Right ventricle myocardium superior (tissue), 1 donor: ENCODE measurements at regions not wholly inside any gene's neighbourhood (a gene's known extent, or its start where the extent isn't known, plus 50 kb on each side); places are given as distances from the start of the nearest gene placed in this dataset.
"Not testable (repeated sequence)": the region's sequence is repeated elsewhere in the genome, so short reads cannot be mapped to it uniquely, and the experiment has no call there.

Experiments used
- ATAC-seq: fragments of 200-7000 bp; cut with Tn5 transposase; one replicate; pipeline ENCODE4 v1.9.1; 2020; ENCODE audit warnings: mild to moderate bottlenecking; ENCODE audit not compliant: poor library complexity
- DNase-seq: peaks from one replicate; pipeline ENCODE4 v3.0.0-alpha.2; 2020
- intact Hi-C: fragments of 100-400 bp; cut with DNase I; formaldehyde crosslinking; loops from one replicate; pipeline ENCODE4 v1.11.2; 2022
- donor health status: DM: no; HTN: yes; CAD: no; lungs with severe emphysema.

DNA sequence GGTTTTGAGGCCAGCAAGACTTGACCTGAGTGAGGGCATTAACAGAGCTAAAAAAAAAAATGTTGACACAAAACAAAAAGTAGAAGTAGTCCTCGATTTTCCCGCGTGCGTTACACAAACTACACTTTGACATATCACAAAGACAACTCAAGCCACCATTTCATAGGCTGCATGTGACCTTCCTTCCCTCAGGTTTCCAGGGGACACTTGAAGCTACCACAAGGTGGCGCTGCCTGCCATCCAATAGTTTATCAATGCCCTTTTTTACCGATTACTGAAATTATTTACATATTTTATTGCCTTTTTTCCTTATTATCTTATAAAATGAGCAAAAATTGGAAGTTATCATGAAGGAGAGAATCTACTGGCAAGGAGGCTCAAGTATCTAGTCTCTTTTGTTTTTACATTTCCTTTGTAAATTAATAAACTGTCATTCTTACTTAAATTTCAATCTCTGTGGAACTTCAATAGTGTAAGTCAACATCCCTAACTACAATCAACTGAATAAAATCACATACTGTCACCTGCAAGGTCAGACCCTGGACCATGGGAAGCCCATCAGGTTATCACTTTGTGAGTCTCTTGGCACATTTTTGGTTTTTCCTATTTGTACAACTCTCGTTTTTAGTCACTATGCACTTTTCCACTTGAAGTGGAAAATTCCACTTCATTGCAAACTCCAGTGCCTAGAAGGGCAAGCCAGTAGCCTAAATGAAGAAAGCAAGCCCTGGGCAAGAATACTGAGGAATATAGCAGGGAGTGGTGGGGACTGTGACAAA lies 84.6 kb upstream of the CPSF6 start:
- ATAC-seq: peak; percentile 67
- intact Hi-C loops: loop anchor here (5.0 kb wide), 1 partner anchor 98 kb away; no protein-coding TSS in a partner anchor
- peak; percentile 76 for DNase-seq

- peak; percentile 95 for ATAC-seq
- intact Hi-C loops: no loop called here
- peak; percentile 90 for DNase-seq
These were observed 82.2 kb upstream of the CPSF6 start for GRCh38 chr12:69157023-69157655.

DNA sequence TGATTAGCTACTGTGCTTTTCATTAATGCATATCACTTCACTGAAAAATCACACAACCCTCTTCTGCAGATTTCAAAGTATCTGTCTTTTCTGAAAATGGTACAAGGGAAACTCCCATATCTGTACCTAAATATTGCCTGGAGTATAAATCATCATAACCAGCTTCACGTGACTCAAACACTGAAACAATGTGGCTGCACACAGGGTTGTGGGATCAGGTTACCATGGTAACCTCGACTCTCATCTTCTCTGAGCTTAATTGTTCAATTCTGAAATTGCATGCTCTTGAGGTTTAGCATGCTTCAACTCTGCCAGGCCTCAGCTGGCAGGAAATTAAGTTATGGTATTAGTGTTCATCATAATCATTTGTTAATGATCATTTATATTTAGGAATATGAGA lies 77.5 kb upstream of the CPSF6 start:
- ATAC-seq: no peak
- DNase-seq: no peak
- intact Hi-C loops: no loop called here

GRCh38 chr12:69163681-69164362 lies 75.5 kb upstream of the CPSF6 start:
- DNase-seq (no peak), ATAC-seq (peak; percentile 46)
- intact Hi-C loops: no loop called here

GRCh38 chr12:69167648-69168165 lies 71.7 kb upstream of the CPSF6 start:
- intact Hi-C loops: no loop called here
- DNase-seq (no peak), ATAC-seq (no peak)

GRCh38 chr12:69168363-69168762 lies 71.0 kb upstream of the CPSF6 start:
- DNase-seq (no peak), ATAC-seq (no peak)
- intact Hi-C loops: no loop called here

DNA sequence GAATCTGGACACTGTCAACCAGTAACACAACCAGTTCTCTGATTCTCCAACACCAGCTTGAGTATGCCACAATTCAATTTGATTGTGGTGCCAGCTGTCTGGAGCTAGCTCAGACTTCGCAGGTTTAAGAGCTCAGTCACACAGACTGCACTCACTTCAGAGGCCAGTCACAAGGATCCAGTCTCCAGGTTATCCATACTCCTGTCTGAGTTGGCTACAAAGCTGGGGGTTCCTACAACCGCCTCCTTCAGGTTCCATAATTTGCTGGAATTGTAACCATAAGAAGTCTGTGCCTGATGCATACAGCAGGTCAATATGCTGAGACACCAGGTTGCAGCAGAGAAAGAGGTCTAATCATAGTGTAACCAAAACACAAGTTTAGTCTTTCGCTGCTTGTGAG lies 70.5 kb upstream of the CPSF6 start:
- ATAC-seq (no peak), DNase-seq (no peak)
- intact Hi-C loops: no loop called here

- ATAC-seq: no peak
- intact Hi-C loops: no loop called here
- no peak for DNase-seq
These were observed 69.1 kb upstream of the CPSF6 start for GRCh38 chr12:69170293-69170692.

DNA sequence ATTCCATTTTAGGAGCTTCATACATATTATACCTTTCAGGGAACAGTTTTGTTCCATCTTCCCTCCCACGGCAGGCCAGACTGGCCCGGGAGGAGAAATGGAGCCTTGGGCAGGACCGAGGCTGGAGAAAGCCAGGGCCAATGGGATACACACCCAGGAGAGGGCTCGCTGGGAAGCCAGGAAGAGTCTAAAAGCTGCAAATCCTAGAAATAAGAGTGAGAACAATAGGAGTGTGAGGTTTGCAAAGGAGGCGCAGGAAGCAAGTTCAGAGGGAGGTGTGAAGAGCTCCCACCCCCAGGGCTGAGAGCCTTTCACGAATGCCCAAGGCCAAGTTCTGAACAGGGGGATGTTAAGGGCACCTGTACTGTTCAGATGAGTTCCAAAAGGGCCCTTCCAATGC lies 67.5 kb upstream of the CPSF6 start:
- ATAC-seq (no peak), DNase-seq (no peak)
- intact Hi-C loops: no loop called here

- ATAC-seq: no peak
- DNase-seq: no peak
- intact Hi-C loops: no loop called here
These were observed 66.9 kb upstream of the CPSF6 start for GRCh38 chr12:69172491-69172890.

- DNase-seq (no peak), ATAC-seq (peak; percentile 45)
- intact Hi-C loops: no loop called here
These were observed 66.0 kb upstream of the CPSF6 start for GRCh38 chr12:69173368-69173767.

- intact Hi-C loops: no loop called here
- ATAC-seq (no peak), DNase-seq (no peak)
These were observed 59.6 kb upstream of the CPSF6 start for GRCh38 chr12:69179786-69180185.

GRCh38 chr12:69187572-69187971 lies 51.8 kb upstream of the CPSF6 start:
- intact Hi-C loops, ATAC-seq, DNase-seq: not testable (repeated sequence)

DNA sequence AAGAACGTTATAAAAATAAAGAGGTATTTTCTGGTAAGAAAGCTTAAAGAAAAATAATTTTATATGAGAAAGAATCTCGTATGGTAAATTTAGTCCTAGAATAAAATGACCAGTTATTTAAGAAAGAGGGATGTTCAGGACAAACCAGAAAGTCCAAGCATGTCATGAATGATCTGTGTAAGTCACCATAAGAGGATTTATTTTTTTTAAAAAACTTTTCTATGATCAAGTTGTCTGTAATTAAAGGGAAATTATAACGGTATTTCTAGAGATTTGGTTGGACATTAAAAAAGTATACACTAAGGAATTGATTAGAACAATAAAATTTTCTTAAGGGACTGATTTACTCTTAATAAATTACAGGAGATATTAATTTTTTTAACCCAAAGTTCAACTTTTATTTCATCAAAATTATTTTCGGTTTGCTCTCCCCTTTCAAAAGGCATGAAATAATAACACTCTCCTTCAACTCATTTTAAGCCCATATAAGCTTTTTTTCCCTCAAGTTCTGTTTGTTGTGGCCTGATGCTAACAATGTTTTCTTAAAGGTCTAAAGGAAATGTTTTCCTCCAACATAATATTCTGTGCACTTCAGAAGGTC lies 49.9 kb upstream of the CPSF6 start:
- ATAC-seq: no peak
- intact Hi-C loops: no loop called here
- no peak for DNase-seq
